CD4-positive, alpha-beta T cell (primary cell): ENCODE measurements at regions not wholly inside any gene's neighbourhood (a gene's known extent, or its start where the extent isn't known, plus 50 kb on each side); places are given as distances from the start of the nearest gene placed in this dataset.
"Not testable (repeated sequence)": the region's sequence is repeated elsewhere in the genome, so short reads cannot be mapped to it uniquely, and the experiment has no call there.

Source experiments
- ATAC-seq: fragments of 200-7000 bp; cut with Tn5 transposase; one replicate; pipeline ENCODE4 v1.10.0; 2022; ENCODE audit warnings: mild to moderate bottlenecking; ENCODE audit not compliant: poor library complexity
- CTCF ChIA-PET: fragments of 350-600 bp; sonication (Branson Sonifier 250); formaldehyde crosslinking; loops from one replicate; lab custom pipeline; 2021; ENCODE audit warnings: antibody characterized with exemption, inconsistent platforms; lab: Charles Lee
- POLR2A ChIA-PET: fragments of 350-600 bp; sonication (Branson Sonifier 250); formaldehyde crosslinking; loops from one replicate; lab custom pipeline; 2021; ENCODE audit warnings: antibody characterized with exemption, inconsistent platforms; lab: Charles Lee
- DNase-seq, 14 experiments: peaks; one replicate each; pipeline ENCODE4 v3.0.0-alpha.2; 2013 to 2020; ENCODE audit warnings: mixed read lengths in 2 of 14
- H3K27ac ChIP-seq, 2 donors: one replicate each; pipeline versions ENCODE4 v1.5.1 to v1.7.0; 2013; ENCODE audit warnings: low read length in 2 of 2, low read depth in 1 of 2, mild to moderate bottlenecking in 1 of 2
- H3K27me3 ChIP-seq, 2 experiments: 1 replicate in 1 of 2; 2 replicates in 1 of 2; pipeline versions ENCODE4 v1.6.1 to v1.7.0; 2013; ENCODE audit warnings: low read length in 2 of 2, control low read depth in 1 of 2, mild to moderate bottlenecking in 1 of 2, moderate library complexity in 1 of 2; ENCODE audit not compliant: insufficient read depth in 2 of 2, control insufficient read depth in 1 of 2
- H3K36me3 ChIP-seq: one replicate; pipeline ENCODE4 v1.6.1; 2013; ENCODE audit warnings: low read length, control low read depth; ENCODE audit not compliant: insufficient read depth
- H3K4me1 ChIP-seq: one replicate; pipeline ENCODE4 v1.6.1; 2013; ENCODE audit warnings: low read length, control low read depth; ENCODE audit not compliant: insufficient read depth
- H3K4me3 ChIP-seq: one replicate; pipeline ENCODE4 v1.5.1; 2013; ENCODE audit warnings: mild to moderate bottlenecking, low read length, moderate library complexity
- H3K9me3 ChIP-seq, 2 experiments: 1 replicate in 1 of 2; 2 replicates in 1 of 2; pipeline versions ENCODE4 v1.6.1 to v1.7.0; 2013; ENCODE audit warnings: low read length in 2 of 2, mild to moderate bottlenecking in 2 of 2, control low read depth in 1 of 2, moderate library complexity in 1 of 2; ENCODE audit not compliant: control insufficient read depth in 1 of 2, insufficient read depth in 1 of 2
- H3K27ac Mint-ChIP-seq: one replicate; pipeline ENCODE4 v1.8.0; 2020; ENCODE audit warnings: mixed read lengths
- H3K27me3 Mint-ChIP-seq: one replicate; pipeline ENCODE4 v1.8.0; 2021; ENCODE audit warnings: mixed read lengths
- H3K36me3 Mint-ChIP-seq: one replicate; pipeline ENCODE4 v1.8.0; 2021; ENCODE audit warnings: low read depth, mixed read lengths
- H3K4me1 Mint-ChIP-seq: one replicate; pipeline ENCODE4 v1.8.0; 2021; ENCODE audit warnings: low read depth, mixed read lengths
- H3K4me3 Mint-ChIP-seq: one replicate; pipeline ENCODE4 v1.8.0; 2020; ENCODE audit warnings: mild to moderate bottlenecking, mixed read lengths
- H3K9me3 Mint-ChIP-seq: one replicate; pipeline ENCODE4 v1.8.0; 2020; ENCODE audit warnings: mixed read lengths
- intact Hi-C, 2 experiments: fragments of 100-400 bp; cut with DNase I in 1 of 2; cut with micrococcal nuclease in 1 of 2; formaldehyde crosslinking; loops; one replicate each; pipeline versions ENCODE4 v1.15.1 to v1.9.0; 2023 to 2025; cut with DNase I, micrococcal nuclease
- TF ChIP-seq, protein P1 (sequence below): fragments of 200-600 bp; IDR thresholded peaks from one replicate; pipeline ENCODE4 v1.8.0; 2022; ENCODE audit warnings: antibody characterized with exemption, mild to moderate bottlenecking

DNA sequence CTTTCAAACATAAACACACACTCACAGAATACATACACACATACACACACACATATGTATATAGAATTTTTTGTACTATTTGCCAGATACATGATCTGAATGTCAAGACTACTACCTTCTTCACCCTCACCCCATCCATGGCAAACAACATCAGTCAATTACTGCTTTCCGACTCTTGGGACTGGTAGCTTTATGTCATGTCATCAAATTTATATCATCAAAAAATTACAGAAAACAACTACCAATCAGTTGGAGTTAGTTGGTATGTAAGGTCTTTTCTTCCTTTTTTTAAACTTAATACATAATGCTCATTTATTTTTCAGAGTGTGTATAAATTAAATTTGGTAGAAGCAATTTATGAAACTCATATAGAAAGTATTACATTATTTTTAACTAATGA is 305.7 kb upstream of the MDFIC2 start:
- Mint-ChIP-seq H3K36me3 (no peaks in the 10 kb centered on the region), H3K4me3 (no peak overlapping the region), H3K9me3 (no peaks in the 10 kb centered on the region), H3K27ac (no peak overlapping the region), H3K4me1 (no peaks in the 10 kb centered on the region), H3K27me3 (peaks cover 29% of the 10 kb centered on the region)
- no peaks in the 10 kb centered on the region for H3K9me3 ChIP-seq
- H3K27ac ChIP-seq = no peak overlapping the region
- H3K36me3 ChIP-seq = no peaks in the 10 kb centered on the region
- no peaks in the 10 kb centered on the region for H3K27me3 ChIP-seq
- no peak overlapping the region for H3K4me3 ChIP-seq
- H3K4me1 ChIP-seq = no peaks in the 10 kb centered on the region
- ChIA-PET POLR2A (no interaction called here), CTCF (no interaction called here)
- TF ChIP-seq, protein P1, sequence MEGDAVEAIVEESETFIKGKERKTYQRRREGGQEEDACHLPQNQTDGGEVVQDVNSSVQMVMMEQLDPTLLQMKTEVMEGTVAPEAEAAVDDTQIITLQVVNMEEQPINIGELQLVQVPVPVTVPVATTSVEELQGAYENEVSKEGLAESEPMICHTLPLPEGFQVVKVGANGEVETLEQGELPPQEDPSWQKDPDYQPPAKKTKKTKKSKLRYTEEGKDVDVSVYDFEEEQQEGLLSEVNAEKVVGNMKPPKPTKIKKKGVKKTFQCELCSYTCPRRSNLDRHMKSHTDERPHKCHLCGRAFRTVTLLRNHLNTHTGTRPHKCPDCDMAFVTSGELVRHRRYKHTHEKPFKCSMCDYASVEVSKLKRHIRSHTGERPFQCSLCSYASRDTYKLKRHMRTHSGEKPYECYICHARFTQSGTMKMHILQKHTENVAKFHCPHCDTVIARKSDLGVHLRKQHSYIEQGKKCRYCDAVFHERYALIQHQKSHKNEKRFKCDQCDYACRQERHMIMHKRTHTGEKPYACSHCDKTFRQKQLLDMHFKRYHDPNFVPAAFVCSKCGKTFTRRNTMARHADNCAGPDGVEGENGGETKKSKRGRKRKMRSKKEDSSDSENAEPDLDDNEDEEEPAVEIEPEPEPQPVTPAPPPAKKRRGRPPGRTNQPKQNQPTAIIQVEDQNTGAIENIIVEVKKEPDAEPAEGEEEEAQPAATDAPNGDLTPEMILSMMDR = no peak
- intact Hi-C loops = no loop called here
- DNase-seq (no peak), ATAC-seq (no peak)

DNA sequence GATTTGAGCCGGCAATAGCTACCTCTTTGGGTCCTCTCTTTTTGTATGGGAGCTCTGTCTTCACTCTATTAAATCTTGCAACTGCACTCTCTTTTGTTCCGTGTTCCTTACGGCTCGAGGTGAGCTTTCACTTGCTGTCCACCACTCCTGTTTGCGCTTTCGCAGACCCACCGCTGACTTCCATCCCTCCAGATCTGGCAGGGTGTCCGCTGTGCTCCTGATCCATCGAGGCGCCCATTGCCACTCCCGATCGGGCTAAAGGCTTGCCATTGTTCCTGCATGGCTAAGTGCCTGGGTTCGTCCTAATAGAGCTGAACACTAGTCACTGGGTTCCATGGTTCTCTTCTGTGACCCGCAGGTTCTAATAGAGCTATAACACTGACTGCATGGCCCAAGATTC is 304.9 kb upstream of the MDFIC2 start:
- H3K27ac Mint-ChIP-seq, H3K4me3 Mint-ChIP-seq, DNase-seq, H3K4me1 Mint-ChIP-seq, CTCF ChIA-PET, intact Hi-C loops, H3K4me3 ChIP-seq, H3K4me1 ChIP-seq, H3K9me3 Mint-ChIP-seq, H3K36me3 ChIP-seq, ATAC-seq, POLR2A ChIA-PET, H3K9me3 ChIP-seq, H3K27ac ChIP-seq, H3K27me3 ChIP-seq, H3K36me3 Mint-ChIP-seq: not testable (repeated sequence)
- H3K27me3 Mint-ChIP-seq = peaks cover 29% of the 10 kb centered on the region

DNA sequence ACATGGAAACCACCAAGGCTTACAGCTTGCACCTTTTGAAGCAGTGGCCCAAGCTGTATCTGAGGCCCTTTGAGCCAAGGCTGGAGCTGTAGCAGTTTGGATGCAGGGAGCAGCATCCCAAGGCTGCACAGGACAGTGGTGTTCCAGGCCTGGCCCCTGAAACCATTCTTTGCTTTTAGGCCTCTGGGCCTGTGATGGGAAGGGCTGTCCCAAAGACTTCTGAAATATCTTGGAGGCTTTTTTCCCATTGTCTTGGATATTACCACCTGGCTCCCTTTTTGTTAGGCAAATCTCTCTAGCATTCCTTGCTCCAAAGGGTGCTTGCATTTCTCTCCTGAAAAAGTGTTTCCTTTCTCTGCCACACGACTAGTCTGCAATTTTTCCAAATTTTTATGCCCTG is 302.8 kb upstream of the MDFIC2 start:
- Histone ChIP-seq H3K4me3 (no peak overlapping the region), H3K36me3 (no peaks in the 10 kb centered on the region), H3K27ac (no peak overlapping the region), H3K4me1 (no peaks in the 10 kb centered on the region), H3K9me3 (peaks cover 0 to 8% of the 10 kb centered on the region in 2 experiments), H3K27me3 (no peaks in the 10 kb centered on the region)
- Mint-ChIP-seq H3K36me3 (no peaks in the 10 kb centered on the region), H3K4me1 (no peaks in the 10 kb centered on the region), H3K9me3 (no peaks in the 10 kb centered on the region), H3K27me3 (peaks cover 12% of the 10 kb centered on the region), H3K27ac (no peak overlapping the region), H3K4me3 (no peak overlapping the region)
- POLR2A ChIA-PET = no interaction called here
- intact Hi-C loops = no loop called here
- CTCF ChIA-PET = no interaction called here
- TF ChIP-seq, protein P1 = no peak
- ATAC-seq (no peak), DNase-seq (no peak)

DNA sequence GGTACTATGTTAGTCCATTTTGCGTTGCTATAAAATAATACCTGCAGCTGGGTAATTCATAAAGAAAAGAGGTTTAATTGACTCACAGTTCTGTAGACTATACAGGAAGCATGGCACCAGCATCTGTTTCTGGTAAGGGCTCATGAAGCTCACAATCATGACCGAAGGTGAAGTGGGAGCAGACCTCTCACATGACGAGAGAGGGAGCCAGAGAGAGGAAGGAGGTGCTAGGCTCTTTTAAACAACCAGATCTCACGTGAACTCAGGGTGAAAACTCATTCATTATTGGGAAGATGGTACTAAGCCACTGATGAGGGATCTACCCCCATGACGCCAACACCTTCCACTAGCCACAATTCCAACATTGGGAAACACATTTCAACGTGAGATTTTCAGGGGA is 301.7 kb upstream of the MDFIC2 start:
- intact Hi-C loops = no loop called here
- Mint-ChIP-seq H3K4me3 (no peak overlapping the region), H3K27ac (no peak overlapping the region), H3K4me1 (no peaks in the 10 kb centered on the region), H3K9me3 (no peaks in the 10 kb centered on the region), H3K36me3 (no peaks in the 10 kb centered on the region), H3K27me3 (peaks cover 5% of the 10 kb centered on the region)
- no peaks in the 10 kb centered on the region for H3K27me3 ChIP-seq
- H3K27ac ChIP-seq = no peak overlapping the region
- DNase-seq = no peak
- no peak for ATAC-seq
- H3K36me3 ChIP-seq = no peaks in the 10 kb centered on the region
- ChIA-PET CTCF (no interaction called here), POLR2A (no interaction called here)
- H3K4me3 ChIP-seq = no peak overlapping the region
- H3K9me3 ChIP-seq = peaks cover 0 to 8% of the 10 kb centered on the region in 2 experiments
- TF ChIP-seq, protein P1 = no peak
- no peaks in the 10 kb centered on the region for H3K4me1 ChIP-seq
